Endodermal cell (in vitro differentiated cells): ENCODE measurements at regions not wholly inside any gene's neighbourhood (a gene's known extent, or its start where the extent isn't known, plus 50 kb on each side); places are given as distances from the start of the nearest gene placed in this dataset.

Experiments used
- DNase-seq: peaks from one replicate; pipeline ENCODE4 v3.0.0-alpha.2; 2017
- H3K27ac ChIP-seq: 2 replicates; pipeline ENCODE4 v1.5.1; 2013; ENCODE audit warnings: mild to moderate bottlenecking, low read depth, low read length, moderate library complexity
- H3K27me3 ChIP-seq: 2 replicates; pipeline ENCODE4 v1.6.1; 2013; ENCODE audit warnings: mild to moderate bottlenecking, low read length, moderate library complexity; ENCODE audit not compliant: insufficient read depth, control insufficient read depth, poor library complexity, severe bottlenecking
- H3K36me3 ChIP-seq: 2 replicates; pipeline ENCODE4 v1.7.0; 2013; ENCODE audit warnings: mild to moderate bottlenecking, low read length, moderate library complexity; ENCODE audit not compliant: control insufficient read depth, insufficient read depth
- H3K4me1 ChIP-seq: one replicate; pipeline ENCODE4 v1.7.0; 2013; ENCODE audit warnings: low read length; ENCODE audit not compliant: control insufficient read depth, insufficient read depth
- H3K4me3 ChIP-seq: 2 replicates; pipeline ENCODE4 v1.5.1; 2013; ENCODE audit warnings: mild to moderate bottlenecking, low read length, moderate library complexity
- H3K9ac ChIP-seq: 2 replicates; pipeline ENCODE4 v1.6.1; 2013; ENCODE audit warnings: mild to moderate bottlenecking, low read length, moderate library complexity; ENCODE audit not compliant: poor library complexity, severe bottlenecking; ENCODE audit errors: extremely low read depth
- H3K9me3 ChIP-seq: 2 replicates; pipeline ENCODE4 v1.6.1; 2013; ENCODE audit warnings: mild to moderate bottlenecking, low read length, moderate library complexity; ENCODE audit not compliant: control insufficient read depth
- H3K27ac Mint-ChIP-seq: 2 replicates; pipeline ENCODE4 v1.8.0; 2020; ENCODE audit warnings: mixed read lengths
- H3K27me3 Mint-ChIP-seq: 2 replicates; pipeline ENCODE4 v1.8.0; 2021; ENCODE audit warnings: mild to moderate bottlenecking, mixed read lengths; ENCODE audit not compliant: insufficient read depth
- H3K36me3 Mint-ChIP-seq: 2 replicates; pipeline ENCODE4 v1.8.0; 2020; ENCODE audit warnings: low read depth, mixed read lengths
- H3K4me1 Mint-ChIP-seq: 2 replicates; pipeline ENCODE4 v1.8.0; 2020; ENCODE audit warnings: mixed read lengths
- H3K4me3 Mint-ChIP-seq: 2 replicates; pipeline ENCODE4 v1.8.0; 2020; ENCODE audit warnings: mild to moderate bottlenecking, moderate library complexity, mixed read lengths
- H3K9me3 Mint-ChIP-seq: 2 replicates; pipeline ENCODE4 v1.8.0; 2020; ENCODE audit warnings: mild to moderate bottlenecking, mixed read lengths
- WGBS, 2 experiments: methylation state at CpG; one replicate each; pipeline versions ENCODE4 v1.1.5 to v1.1.7; 2013; ENCODE audit warnings: missing lambda C conversion rate in 2 of 2, mixed read lengths in 1 of 2; ENCODE audit not compliant: insufficient coverage in 1 of 2, insufficient read length in 1 of 2; 5-methylcytosine and 5-hydroxymethylcytosine counted together
- TF ChIP-seq, protein P1 (sequence below): fragments of 200-600 bp; sonication (generic); conservative IDR thresholded peaks from 2 replicates; pipeline ENCODE4 v1.5.0; 2021; ENCODE audit warnings: antibody characterized with exemption, mild to moderate bottlenecking

DNA sequence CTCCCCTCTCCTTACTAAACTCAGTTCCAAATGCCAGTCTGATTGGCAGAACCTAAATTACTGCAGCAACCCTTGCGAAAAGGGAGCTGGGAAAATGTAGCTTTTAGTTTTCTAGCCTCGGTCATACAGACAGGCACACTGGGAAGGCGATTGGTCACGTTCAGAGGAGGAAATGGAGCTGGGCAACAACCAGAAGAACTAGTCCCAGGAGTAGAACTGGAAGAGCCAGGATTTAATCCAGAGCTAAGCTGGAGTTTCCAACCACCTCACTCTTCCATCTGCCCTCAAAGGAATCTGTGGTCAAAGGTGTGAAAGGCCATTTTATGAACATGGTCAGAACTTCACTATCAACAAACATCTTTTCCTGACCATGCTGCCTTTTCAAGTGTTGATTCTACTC is 155.7 kb upstream of the ARHGAP20 start:
- TF ChIP-seq, protein P1, sequence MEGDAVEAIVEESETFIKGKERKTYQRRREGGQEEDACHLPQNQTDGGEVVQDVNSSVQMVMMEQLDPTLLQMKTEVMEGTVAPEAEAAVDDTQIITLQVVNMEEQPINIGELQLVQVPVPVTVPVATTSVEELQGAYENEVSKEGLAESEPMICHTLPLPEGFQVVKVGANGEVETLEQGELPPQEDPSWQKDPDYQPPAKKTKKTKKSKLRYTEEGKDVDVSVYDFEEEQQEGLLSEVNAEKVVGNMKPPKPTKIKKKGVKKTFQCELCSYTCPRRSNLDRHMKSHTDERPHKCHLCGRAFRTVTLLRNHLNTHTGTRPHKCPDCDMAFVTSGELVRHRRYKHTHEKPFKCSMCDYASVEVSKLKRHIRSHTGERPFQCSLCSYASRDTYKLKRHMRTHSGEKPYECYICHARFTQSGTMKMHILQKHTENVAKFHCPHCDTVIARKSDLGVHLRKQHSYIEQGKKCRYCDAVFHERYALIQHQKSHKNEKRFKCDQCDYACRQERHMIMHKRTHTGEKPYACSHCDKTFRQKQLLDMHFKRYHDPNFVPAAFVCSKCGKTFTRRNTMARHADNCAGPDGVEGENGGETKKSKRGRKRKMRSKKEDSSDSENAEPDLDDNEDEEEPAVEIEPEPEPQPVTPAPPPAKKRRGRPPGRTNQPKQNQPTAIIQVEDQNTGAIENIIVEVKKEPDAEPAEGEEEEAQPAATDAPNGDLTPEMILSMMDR, result no peak

DNA sequence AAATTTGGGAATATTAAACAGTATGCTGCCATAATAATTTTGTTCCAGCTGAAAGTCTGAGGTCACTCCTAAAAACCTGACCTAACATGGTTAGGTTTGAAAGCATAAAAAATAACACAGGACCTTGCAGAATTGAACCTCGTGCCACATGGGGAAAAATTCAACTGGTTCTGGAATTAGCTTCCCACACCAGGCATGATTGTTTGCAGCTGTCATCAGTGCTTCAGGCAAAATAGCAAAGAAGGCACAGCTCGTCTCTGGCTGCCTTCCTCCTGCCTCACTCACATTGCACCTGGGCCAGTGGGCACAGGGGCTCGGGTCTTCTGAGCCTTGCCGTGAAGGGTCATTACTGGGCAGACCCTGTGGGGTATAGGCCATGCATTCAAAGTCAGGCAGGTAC is 153.8 kb upstream of the ARHGAP20 start:
- Histone ChIP-seq H3K9me3 (no peaks in the 10 kb centered on the region), H3K27ac (no peak overlapping the region), H3K4me3 (no peak overlapping the region), H3K9ac (no peak overlapping the region), H3K36me3 (no peaks in the 10 kb centered on the region), H3K27me3 (no peaks in the 10 kb centered on the region), H3K4me1 (peaks cover 3% of the 10 kb centered on the region)
- no peak for DNase-seq
- WGBS, 2 experiments, result 94 to 100% methylated on average over 2 to 4 of the region's 4 CpGs
- no peak overlapping the region for H3K27ac Mint-ChIP-seq
- no peaks in the 10 kb centered on the region for H3K36me3 Mint-ChIP-seq
- no peaks in the 10 kb centered on the region for H3K9me3 Mint-ChIP-seq
- peaks cover 15% of the 10 kb centered on the region for H3K4me1 Mint-ChIP-seq
- TF ChIP-seq, protein P1, result no peak
- H3K27me3 Mint-ChIP-seq, result peaks cover 34% of the 10 kb centered on the region
- H3K4me3 Mint-ChIP-seq, result no peak overlapping the region

More for the DNA sequence above, 155.7 kb upstream of the ARHGAP20 start:
- Mint-ChIP-seq H3K4me3 (no peak overlapping the region), H3K4me1 (peaks cover 4% of the 10 kb centered on the region), H3K27me3 (peaks cover 37% of the 10 kb centered on the region), H3K27ac (no peak overlapping the region), H3K9me3 (no peaks in the 10 kb centered on the region), H3K36me3 (no peaks in the 10 kb centered on the region)
- no peak for DNase-seq
- Histone ChIP-seq H3K9ac (no peak overlapping the region), H3K9me3 (no peaks in the 10 kb centered on the region), H3K4me1 (peaks cover 3% of the 10 kb centered on the region), H3K36me3 (no peaks in the 10 kb centered on the region), H3K4me3 (no peak overlapping the region), H3K27me3 (no peaks in the 10 kb centered on the region), H3K27ac (no peak overlapping the region)
- 88 to 96% methylated on average over 4 of the region's 4 CpGs for WGBS, 2 experiments

DNA sequence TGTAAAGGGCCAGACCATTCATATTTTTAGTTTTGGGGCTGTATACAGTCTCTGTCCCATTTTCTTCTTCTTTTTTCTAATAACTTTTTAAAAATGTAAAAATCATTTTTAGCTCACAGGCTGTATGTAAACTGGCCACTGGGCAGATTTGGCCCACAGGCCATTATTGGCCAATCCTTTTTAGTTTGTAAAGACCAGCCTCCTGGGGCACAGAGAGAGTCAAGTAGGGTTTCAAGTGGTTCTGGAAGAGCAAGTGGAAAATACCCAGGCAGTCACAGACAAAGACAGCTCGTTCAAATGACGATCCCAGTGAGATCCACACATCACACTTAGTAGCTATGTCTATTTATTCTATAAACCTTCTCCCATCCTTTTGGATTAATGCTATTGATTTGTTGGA is 150.2 kb upstream of the ARHGAP20 start:
- Histone ChIP-seq H3K27me3 (peaks cover 24% of the 10 kb centered on the region), H3K36me3 (no peaks in the 10 kb centered on the region), H3K9me3 (no peaks in the 10 kb centered on the region), H3K9ac (no peak overlapping the region), H3K27ac (no peak overlapping the region), H3K4me1 (peaks cover 3% of the 10 kb centered on the region), H3K4me3 (no peak overlapping the region)
- 93% methylated on average over 2 of the region's 2 CpGs; no CpG with 5 or more reads in 1 of the 2 experiments for WGBS, 2 experiments
- Mint-ChIP-seq H3K4me3 (no peak overlapping the region), H3K4me1 (peaks cover 15% of the 10 kb centered on the region), H3K27ac (no peak overlapping the region), H3K36me3 (no peaks in the 10 kb centered on the region), H3K27me3 (peaks cover 39% of the 10 kb centered on the region), H3K9me3 (no peaks in the 10 kb centered on the region)
- DNase-seq, result no peak
- TF ChIP-seq, protein P1, result no peak
